Natural killer cell (primary cell): ENCODE measurements at regions not wholly inside any gene's neighbourhood (a gene's known extent, or its start where the extent isn't known, plus 50 kb on each side); places are given as distances from the start of the nearest gene placed in this dataset.

Experiments used
- ATAC-seq, 3 donors: fragments of 150-1000 bp in 2 of 3; fragments of 200-7000 bp in 1 of 3; cut with Tn5 transposase; 1 replicate in 1 of 3; 2 replicates in 2 of 3; pipeline ENCODE4 v1.10.0; 2021; ENCODE audit warnings: mild to moderate bottlenecking in 2 of 3, moderate library complexity in 2 of 3
- DNase-seq, 2 donors: peaks; one replicate each; pipeline versions ENCODE4 v3.0.0 to v3.0.0-alpha.2; 2013 to 2021; ENCODE audit warnings: mixed read lengths in 1 of 2
- H3K27ac ChIP-seq: one replicate; pipeline ENCODE4 v1.5.1; 2013; ENCODE audit warnings: mild to moderate bottlenecking, low read length
- H3K27me3 ChIP-seq: one replicate; pipeline ENCODE4 v1.6.1; 2013; ENCODE audit warnings: low read length; ENCODE audit not compliant: control insufficient read depth, insufficient read depth
- H3K36me3 ChIP-seq: one replicate; pipeline ENCODE4 v1.6.1; 2013; ENCODE audit warnings: low read length; ENCODE audit not compliant: control insufficient read depth, insufficient read depth
- H3K4me1 ChIP-seq: one replicate; pipeline ENCODE4 v1.6.1; 2013; ENCODE audit warnings: low read length; ENCODE audit not compliant: control insufficient read depth, insufficient read depth
- H3K4me3 ChIP-seq: one replicate; pipeline ENCODE4 v1.5.1; 2013; ENCODE audit warnings: low read length
- H3K9me3 ChIP-seq: one replicate; pipeline ENCODE4 v1.6.1; 2013; ENCODE audit warnings: low read length; ENCODE audit not compliant: control insufficient read depth, insufficient read depth
- H3K27ac Mint-ChIP-seq, 2 donors: one replicate each; pipeline ENCODE4 v1.8.0; 2022; ENCODE audit warnings: mild to moderate bottlenecking in 2 of 2, mixed read lengths in 2 of 2, moderate library complexity in 1 of 2
- H3K27me3 Mint-ChIP-seq, 2 donors: one replicate each; pipeline ENCODE4 v1.8.0; 2022; ENCODE audit warnings: low read depth in 2 of 2, mixed read lengths in 2 of 2
- H3K36me3 Mint-ChIP-seq: one replicate; pipeline ENCODE4 v1.8.0; 2022; ENCODE audit warnings: mixed read lengths
- H3K4me1 Mint-ChIP-seq, 2 donors: one replicate each; pipeline ENCODE4 v1.8.0; 2022; ENCODE audit warnings: mixed read lengths in 2 of 2
- H3K4me3 Mint-ChIP-seq: one replicate; pipeline ENCODE4 v1.8.0; 2022; ENCODE audit warnings: mild to moderate bottlenecking, moderate library complexity, mixed read lengths
- H3K9me3 Mint-ChIP-seq, 2 donors: one replicate each; pipeline ENCODE4 v1.8.0; 2022; ENCODE audit warnings: mixed read lengths in 2 of 2
- WGBS: methylation state at CpG from one replicate; pipeline ENCODE4 v1.1.7; 2013; ENCODE audit warnings: missing lambda C conversion rate; ENCODE audit not compliant: insufficient coverage; 5-methylcytosine and 5-hydroxymethylcytosine counted together
- intact Hi-C: fragments of 100-400 bp; cut with micrococcal nuclease; formaldehyde crosslinking; loops from one replicate; pipeline ENCODE4 v1.14.2; 2022
- TF ChIP-seq, protein P1 (sequence below): fragments of 200-600 bp; IDR thresholded peaks from one replicate; pipeline ENCODE4 v1.8.0; 2022; ENCODE audit warnings: antibody characterized with exemption

DNA sequence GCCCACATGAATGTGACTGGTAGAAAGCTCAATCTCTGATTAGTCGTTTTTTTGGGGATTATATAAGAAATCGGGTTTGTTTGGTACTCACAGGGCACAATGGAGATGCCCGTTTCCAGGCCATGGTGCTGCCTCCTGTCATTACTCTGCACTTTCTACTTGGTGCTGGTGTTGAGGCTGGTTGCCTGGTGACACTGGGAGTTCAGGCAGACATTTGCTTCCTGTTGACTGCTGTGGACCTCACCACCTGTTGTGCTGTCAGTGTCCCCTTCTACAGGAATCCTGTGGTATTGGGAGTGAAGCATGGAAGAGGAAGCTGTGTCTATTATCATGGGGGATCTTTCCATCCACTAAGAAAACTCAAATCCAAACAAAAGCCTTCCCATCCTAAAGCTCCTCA is 227.2 kb upstream of the TBL1XR1 start:
- Mint-ChIP-seq H3K36me3 (no peaks in the 10 kb centered on the region), H3K9me3 (no peaks in the 10 kb centered on the region), H3K4me1 (peaks cover 25 to 26% of the 10 kb centered on the region in 2 donors), H3K27ac (no peak overlapping the region), H3K4me3 (no peak overlapping the region), H3K27me3 (no peaks in the 10 kb centered on the region)
- TF ChIP-seq, protein P1, sequence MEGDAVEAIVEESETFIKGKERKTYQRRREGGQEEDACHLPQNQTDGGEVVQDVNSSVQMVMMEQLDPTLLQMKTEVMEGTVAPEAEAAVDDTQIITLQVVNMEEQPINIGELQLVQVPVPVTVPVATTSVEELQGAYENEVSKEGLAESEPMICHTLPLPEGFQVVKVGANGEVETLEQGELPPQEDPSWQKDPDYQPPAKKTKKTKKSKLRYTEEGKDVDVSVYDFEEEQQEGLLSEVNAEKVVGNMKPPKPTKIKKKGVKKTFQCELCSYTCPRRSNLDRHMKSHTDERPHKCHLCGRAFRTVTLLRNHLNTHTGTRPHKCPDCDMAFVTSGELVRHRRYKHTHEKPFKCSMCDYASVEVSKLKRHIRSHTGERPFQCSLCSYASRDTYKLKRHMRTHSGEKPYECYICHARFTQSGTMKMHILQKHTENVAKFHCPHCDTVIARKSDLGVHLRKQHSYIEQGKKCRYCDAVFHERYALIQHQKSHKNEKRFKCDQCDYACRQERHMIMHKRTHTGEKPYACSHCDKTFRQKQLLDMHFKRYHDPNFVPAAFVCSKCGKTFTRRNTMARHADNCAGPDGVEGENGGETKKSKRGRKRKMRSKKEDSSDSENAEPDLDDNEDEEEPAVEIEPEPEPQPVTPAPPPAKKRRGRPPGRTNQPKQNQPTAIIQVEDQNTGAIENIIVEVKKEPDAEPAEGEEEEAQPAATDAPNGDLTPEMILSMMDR: no peak
- Histone ChIP-seq H3K27me3 (no peaks in the 10 kb centered on the region), H3K36me3 (no peaks in the 10 kb centered on the region), H3K9me3 (no peaks in the 10 kb centered on the region), H3K4me1 (peaks cover 17% of the 10 kb centered on the region), H3K27ac (no peak overlapping the region), H3K4me3 (no peak overlapping the region)
- ATAC-seq: no peak
- intact Hi-C loops: no loop called here
- WGBS: 98% methylated on average over 3 of the region's 3 CpGs
- peak in 1 of 2 donors; percentile 13 for DNase-seq

DNA sequence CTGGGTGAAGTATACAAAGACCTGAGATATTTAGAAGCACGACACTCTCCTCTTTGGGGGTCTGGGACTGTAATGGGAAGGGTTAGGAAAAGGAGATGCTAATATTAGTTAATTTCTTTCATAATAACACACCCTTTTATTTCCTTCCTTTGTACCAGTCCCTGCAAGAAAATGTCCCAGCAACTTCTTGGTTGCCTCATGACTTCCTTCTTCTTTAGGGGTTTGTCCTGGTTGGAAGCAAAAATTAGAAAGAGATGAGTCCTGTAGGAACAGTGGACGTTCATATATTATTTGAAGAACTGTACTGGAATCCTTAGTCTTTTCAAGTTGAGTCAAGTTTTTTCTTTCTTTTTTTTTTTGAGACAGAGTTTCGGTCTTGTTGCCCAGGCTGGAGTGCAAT is 227.8 kb upstream of the TBL1XR1 start:
- no peak for ATAC-seq
- no peak overlapping the region for H3K27ac Mint-ChIP-seq
- intact Hi-C loops: no loop called here

DNA sequence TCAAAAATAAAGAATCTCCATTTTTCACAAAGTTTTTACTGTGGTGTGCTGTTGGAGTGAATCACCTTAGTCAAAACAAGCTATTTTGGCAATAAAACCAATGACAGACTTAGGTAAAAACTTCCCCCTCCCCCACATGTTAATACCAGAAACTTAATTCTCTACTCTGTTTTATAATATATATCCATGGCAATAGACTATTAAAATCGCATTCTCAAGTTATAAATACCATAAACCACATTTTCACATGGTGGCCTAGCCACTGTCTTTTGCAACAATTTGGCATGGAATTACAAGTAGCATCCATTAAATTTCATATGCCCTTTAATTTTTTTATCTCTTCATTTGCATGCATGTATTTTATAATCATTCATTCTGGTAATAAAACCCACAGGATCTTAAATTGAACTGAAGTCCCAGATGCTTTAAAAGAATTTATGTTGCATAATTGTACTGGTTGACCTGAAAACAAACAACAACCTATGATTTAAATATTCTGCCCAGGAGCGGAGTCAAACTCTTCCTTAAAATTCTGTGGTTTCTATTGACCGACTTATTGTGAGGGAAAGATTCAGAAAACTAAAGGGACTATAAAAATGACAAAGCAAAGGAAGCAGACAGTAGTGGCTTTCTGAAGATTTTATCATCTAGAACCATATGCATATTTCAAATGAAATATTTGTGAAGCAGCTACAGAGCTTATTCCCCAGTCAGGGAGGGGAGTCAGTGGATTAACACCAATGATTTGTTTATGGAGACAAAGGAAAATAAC is 229.0 kb upstream of the TBL1XR1 start:
- no peaks in the 10 kb centered on the region for H3K9me3 Mint-ChIP-seq
- H3K4me1 Mint-ChIP-seq: peaks cover 25 to 26% of the 10 kb centered on the region in 2 donors
- intact Hi-C loops: no loop called here
- H3K36me3 ChIP-seq: no peaks in the 10 kb centered on the region
- H3K4me3 ChIP-seq: no peak overlapping the region
- peak overlapping the region; percentile 69 for H3K27ac ChIP-seq
- no peaks in the 10 kb centered on the region for H3K27me3 Mint-ChIP-seq
- H3K36me3 Mint-ChIP-seq: no peaks in the 10 kb centered on the region
- TF ChIP-seq, protein P1: no peak
- ATAC-seq (no peak), DNase-seq (no peak)
- H3K4me1 ChIP-seq: peaks cover 17% of the 10 kb centered on the region
- peak overlapping the region; percentile 47 to 66 for H3K27ac Mint-ChIP-seq
- WGBS: 67% methylated on average over 1 of the region's 3 CpGs
- H3K9me3 ChIP-seq: no peaks in the 10 kb centered on the region
- no peaks in the 10 kb centered on the region for H3K27me3 ChIP-seq
- no peak overlapping the region for H3K4me3 Mint-ChIP-seq

More for the DNA sequence above, 227.8 kb upstream of the TBL1XR1 start:
- no peaks in the 10 kb centered on the region for H3K27me3 ChIP-seq
- no peak overlapping the region for H3K4me3 ChIP-seq
- no peak overlapping the region for H3K27ac ChIP-seq
- WGBS: 96% methylated on average over 2 of the region's 3 CpGs
- no peak for DNase-seq
- Mint-ChIP-seq H3K4me1 (peaks cover 25 to 26% of the 10 kb centered on the region in 2 donors), H3K4me3 (no peak overlapping the region), H3K9me3 (no peaks in the 10 kb centered on the region), H3K27me3 (no peaks in the 10 kb centered on the region), H3K36me3 (no peaks in the 10 kb centered on the region)
- TF ChIP-seq, protein P1: no peak
- no peaks in the 10 kb centered on the region for H3K36me3 ChIP-seq
- H3K4me1 ChIP-seq: peaks cover 17% of the 10 kb centered on the region
- no peaks in the 10 kb centered on the region for H3K9me3 ChIP-seq
